Astrocyte (in vitro differentiated cells and primary cell): ENCODE measurements at regions not wholly inside any gene's neighbourhood (a gene's known extent, or its start where the extent isn't known, plus 50 kb on each side); places are given as distances from the start of the nearest gene placed in this dataset.
A peak's percentile ranks its signal among the peaks of the same experiment; 100 is the strongest.

Source experiments
- DNase-seq: peaks from one replicate; pipeline ENCODE4 v3.0.0-alpha.2; 2010; ENCODE audit warnings: low read depth
- FAIRE-seq: peaks from 2 replicates; lab custom pipeline; 2011; peaks lifted over from hg19 to GRCh38; lab: Jason Lieb, UNC
- H2AFZ ChIP-seq: 2 replicates; pipeline ENCODE4 v1.6.0; 2012; ENCODE audit warnings: low read depth, low read length, inconsistent platforms
- H3K27ac ChIP-seq: 2 replicates; pipeline ENCODE4 v1.5.1; 2011; ENCODE audit warnings: low read depth, low read length, inconsistent platforms
- H3K27me3 ChIP-seq: 2 replicates; pipeline ENCODE4 v1.6.0; 2011; ENCODE audit warnings: low read length, inconsistent platforms; ENCODE audit not compliant: insufficient read depth
- H3K36me3 ChIP-seq: 2 replicates; pipeline ENCODE4 v1.5.1; 2011; ENCODE audit warnings: low read length, inconsistent platforms; ENCODE audit not compliant: insufficient read depth
- H3K4me1 ChIP-seq: 2 replicates; pipeline ENCODE4 v1.5.1; 2011; ENCODE audit warnings: low read length, inconsistent platforms; ENCODE audit not compliant: insufficient read depth
- H3K4me2 ChIP-seq: 2 replicates; pipeline ENCODE4 v1.6.0; 2012; ENCODE audit warnings: low read length, inconsistent platforms
- H3K4me3 ChIP-seq: 2 replicates; pipeline ENCODE4 v1.5.1; 2011; ENCODE audit warnings: low read depth, mild to moderate bottlenecking, low read length, inconsistent platforms; ENCODE audit not compliant: insufficient read depth
- H3K79me2 ChIP-seq: 2 replicates; pipeline ENCODE4 v1.6.0; 2012; ENCODE audit warnings: mild to moderate bottlenecking, low read length, inconsistent platforms; ENCODE audit not compliant: insufficient read depth
- H3K9ac ChIP-seq: 2 replicates; pipeline ENCODE4 v1.6.0; 2012; ENCODE audit warnings: mild to moderate bottlenecking, low read length, inconsistent platforms
- H3K9me3 ChIP-seq: 2 replicates; pipeline ENCODE4 v1.5.1; 2012; ENCODE audit warnings: low read depth, mild to moderate bottlenecking, low read length, inconsistent platforms; ENCODE audit not compliant: insufficient read depth
- H4K20me1 ChIP-seq: 2 replicates; pipeline ENCODE4 v1.6.0; 2012; ENCODE audit warnings: low read length, inconsistent platforms; ENCODE audit not compliant: insufficient read depth
- H3K27ac Mint-ChIP-seq: one replicate; pipeline ENCODE4 v1.8.0; 2021; ENCODE audit warnings: mild to moderate bottlenecking, mixed read lengths; ENCODE audit not compliant: unreplicated experiment
- H3K27me3 Mint-ChIP-seq: one replicate; pipeline ENCODE4 v1.8.0; 2021; ENCODE audit warnings: low read depth, mixed read lengths; ENCODE audit not compliant: unreplicated experiment
- H3K36me3 Mint-ChIP-seq: one replicate; pipeline ENCODE4 v1.8.0; 2021; ENCODE audit warnings: low read depth, mixed read lengths; ENCODE audit not compliant: unreplicated experiment
- H3K4me1 Mint-ChIP-seq: one replicate; pipeline ENCODE4 v1.8.0; 2021; ENCODE audit warnings: low read depth, mixed read lengths; ENCODE audit not compliant: unreplicated experiment
- H3K4me3 Mint-ChIP-seq: one replicate; pipeline ENCODE4 v1.8.0; 2021; ENCODE audit warnings: mild to moderate bottlenecking, moderate library complexity, mixed read lengths; ENCODE audit not compliant: unreplicated experiment
- H3K9me3 Mint-ChIP-seq: one replicate; pipeline ENCODE4 v1.8.0; 2021; ENCODE audit warnings: mild to moderate bottlenecking, mixed read lengths; ENCODE audit not compliant: unreplicated experiment
- CTCF ChIP-seq: IDR thresholded peaks from 2 replicates; pipeline ENCODE4 v1.5.1; 2011; ENCODE audit warnings: low read depth, mild to moderate bottlenecking, inconsistent platforms, low read length, moderate library complexity; ENCODE audit not compliant: insufficient read depth
- EZH2 ChIP-seq: IDR thresholded peaks from 2 replicates; pipeline ENCODE4 v1.6.1; 2012; ENCODE audit warnings: mild to moderate bottlenecking, low read length, inconsistent platforms; ENCODE audit not compliant: insufficient read depth

GRCh38 chr2:150171065-150171548 is 316.4 kb downstream of the RND3 start:
- H3K4me3 ChIP-seq: no peak overlapping the region
- H4K20me1 ChIP-seq: no peaks in the 10 kb centered on the region
- DNase-seq (no peak), FAIRE-seq (no peak)
- Mint-ChIP-seq H3K4me1 (peaks cover 24% of the 10 kb centered on the region), H3K9me3 (peaks cover 3% of the 10 kb centered on the region), H3K27ac (no peak overlapping the region), H3K27me3 (no peaks in the 10 kb centered on the region), H3K4me3 (no peak overlapping the region), H3K36me3 (no peaks in the 10 kb centered on the region)
- H3K4me2 ChIP-seq: no peak overlapping the region
- no peak overlapping the region for H2AFZ ChIP-seq
- H3K36me3 ChIP-seq: no peaks in the 10 kb centered on the region
- H3K9me3 ChIP-seq: no peaks in the 10 kb centered on the region
- no peaks in the 10 kb centered on the region for H3K27me3 ChIP-seq
- H3K27ac ChIP-seq: no peak overlapping the region
- no peak overlapping the region for H3K9ac ChIP-seq
- H3K4me1 ChIP-seq: peaks cover 26% of the 10 kb centered on the region
- TF ChIP-seq EZH2 (no peak), CTCF (no peak)
- H3K79me2 ChIP-seq: no peaks in the 10 kb centered on the region

- H3K4me2 ChIP-seq: no peak overlapping the region
- no peaks in the 10 kb centered on the region for H3K79me2 ChIP-seq
- peaks cover 3% of the 10 kb centered on the region for H3K9me3 Mint-ChIP-seq
- H3K27ac ChIP-seq: no peak overlapping the region
- no peak overlapping the region for H3K4me3 ChIP-seq
- peaks cover 32% of the 10 kb centered on the region for H3K4me1 Mint-ChIP-seq
- H3K36me3 ChIP-seq: no peaks in the 10 kb centered on the region
- no peaks in the 10 kb centered on the region for H3K27me3 ChIP-seq
- no peaks in the 10 kb centered on the region for H3K27me3 Mint-ChIP-seq
- no peak overlapping the region for H3K9ac ChIP-seq
- H4K20me1 ChIP-seq: no peaks in the 10 kb centered on the region
- FAIRE-seq: peak; percentile 34
- no peak for TF ChIP-seq EZH2
- TF ChIP-seq CTCF: no peak
- no peak overlapping the region for H3K4me3 Mint-ChIP-seq
- no peaks in the 10 kb centered on the region for H3K36me3 Mint-ChIP-seq
- no peak overlapping the region for H2AFZ ChIP-seq
- peak; percentile 64 for DNase-seq
- H3K4me1 ChIP-seq: peaks cover 32% of the 10 kb centered on the region
- H3K27ac Mint-ChIP-seq: no peak overlapping the region
- H3K9me3 ChIP-seq: no peaks in the 10 kb centered on the region
These were observed 318.2 kb downstream of the RND3 start for GRCh38 chr2:150169237-150169629.

GRCh38 chr2:150168595-150169236 is 318.8 kb downstream of the RND3 start:
- Mint-ChIP-seq H3K27ac (no peak overlapping the region), H3K4me1 (peaks cover 32% of the 10 kb centered on the region), H3K27me3 (no peaks in the 10 kb centered on the region), H3K9me3 (peaks cover 3% of the 10 kb centered on the region), H3K4me3 (no peak overlapping the region), H3K36me3 (no peaks in the 10 kb centered on the region)
- Histone ChIP-seq H3K9me3 (no peaks in the 10 kb centered on the region), H3K4me3 (no peak overlapping the region), H3K36me3 (no peaks in the 10 kb centered on the region), H3K79me2 (no peaks in the 10 kb centered on the region), H3K27ac (no peak overlapping the region), H3K27me3 (no peaks in the 10 kb centered on the region), H3K4me2 (no peak overlapping the region), H3K4me1 (peaks cover 32% of the 10 kb centered on the region), H3K9ac (no peak overlapping the region), H2AFZ (no peak overlapping the region), H4K20me1 (no peaks in the 10 kb centered on the region)
- DNase-seq: no peak
- FAIRE-seq: no peak
- TF ChIP-seq CTCF (no peak), EZH2 (no peak)
